ENCODE measurements at regions not wholly inside any gene's neighbourhood (a gene's known extent, or its start where the extent isn't known, plus 50 kb on each side); places are given as distances from the start of the nearest gene placed in this dataset.

GRCh38 chr1:112247961-112248360, 148.1 kb upstream of the CTTNBP2NL start:
- TF ChIP-seq CTCF (IDR thresholded peaks at IDR 0.05; ENCODE audit: low read depth, low read length): no peak
- no peak for TF ChIP-seq EZH2phosphoT487 (IDR thresholded peaks at IDR 0.05; ENCODE audit: low read depth)

All from OCI-LY3 (cell line).